Common myeloid progenitor, CD34-positive (primary cell): ENCODE measurements at regions not wholly inside any gene's neighbourhood (a gene's known extent, or its start where the extent isn't known, plus 50 kb on each side); places are given as distances from the start of the nearest gene placed in this dataset.

Experiments used
- CTCF ChIA-PET: fragments of 350-600 bp; sonication (Branson Sonifier 250); formaldehyde crosslinking; loops from one replicate; lab custom pipeline; 2021; ENCODE audit warnings: antibody characterized with exemption; lab: Charles Lee
- POLR2A ChIA-PET: fragments of 350-600 bp; sonication (Branson Sonifier 250); formaldehyde crosslinking; loops from one replicate; lab custom pipeline; 2021; ENCODE audit warnings: antibody characterized with exemption; lab: Charles Lee
- DNase-seq, 3 donors: peaks; one replicate each; pipeline versions ENCODE4 v3.0.0 to v3.0.0-alpha.2; 2013
- H3K27ac ChIP-seq, 2 experiments: 1 replicate in 1 of 2; 2 replicates in 1 of 2; pipeline ENCODE4 v1.7.0; 2013; ENCODE audit warnings: inconsistent platforms in 2 of 2, low read length in 2 of 2, mild to moderate bottlenecking in 2 of 2, low read depth in 1 of 2, moderate library complexity in 1 of 2; ENCODE audit not compliant: severe bottlenecking in 2 of 2, insufficient read depth in 1 of 2, poor library complexity in 1 of 2
- H3K27me3 ChIP-seq, 5 experiments: replicated peaks in 2 of 5; 1 replicate in 3 of 5; 2 replicates in 2 of 5; pipeline versions ENCODE4 v1.6.1 to v1.7.0; 2013; ENCODE audit warnings: low read length in 4 of 5, mild to moderate bottlenecking in 2 of 5, moderate library complexity in 2 of 5, inconsistent platforms in 1 of 5; ENCODE audit not compliant: insufficient read depth in 5 of 5, control insufficient read depth in 4 of 5
- H3K36me3 ChIP-seq, 4 experiments: 1 replicate in 2 of 4; 2 replicates in 2 of 4; pipeline versions ENCODE4 v1.6.1 to v1.7.0; 2013; ENCODE audit warnings: low read length in 3 of 4, control low read depth in 1 of 4, mild to moderate bottlenecking in 1 of 4; ENCODE audit not compliant: control insufficient read depth in 4 of 4, insufficient read depth in 4 of 4
- H3K4me1 ChIP-seq, 4 experiments: 1 replicate in 3 of 4; 2 replicates in 1 of 4; pipeline versions ENCODE4 v1.6.1 to v1.7.1; 2013; ENCODE audit warnings: low read length in 3 of 4, mild to moderate bottlenecking in 3 of 4, control low read depth in 1 of 4, inconsistent platforms in 1 of 4, moderate library complexity in 1 of 4; ENCODE audit not compliant: control insufficient read depth in 4 of 4, insufficient read depth in 4 of 4; ENCODE audit errors: control extremely low read depth in 1 of 4
- H3K4me3 ChIP-seq, 7 experiments: 1 replicate in 4 of 7; 2 replicates in 3 of 7; pipeline versions ENCODE4 v1.5.1 to v1.7.0; 2013; ENCODE audit warnings: mild to moderate bottlenecking in 7 of 7, low read length in 6 of 7, moderate library complexity in 6 of 7, inconsistent platforms in 2 of 7, low read depth in 2 of 7, control low read depth in 1 of 7; ENCODE audit not compliant: insufficient read depth in 4 of 7, control insufficient read depth in 1 of 7; ENCODE audit errors: extremely low read depth in 1 of 7
- H3K9me3 ChIP-seq, 5 experiments: 1 replicate in 4 of 5; 2 replicates in 1 of 5; pipeline versions ENCODE4 v1.6.1 to v1.7.1; 2013; ENCODE audit warnings: low read length in 4 of 5, mild to moderate bottlenecking in 2 of 5, inconsistent platforms in 1 of 5, low read depth in 1 of 5, moderate library complexity in 1 of 5; ENCODE audit not compliant: control insufficient read depth in 4 of 5, insufficient read depth in 2 of 5; ENCODE audit errors: control extremely low read depth in 1 of 5
- WGBS: methylation state at CpG from one replicate; pipeline ENCODE4 v1.1.5; 2013; ENCODE audit not compliant: insufficient coverage; 5-methylcytosine and 5-hydroxymethylcytosine counted together

GRCh38 chr5:32851559-32852173 lies 140.5 kb downstream of the NPR3 start:
- no peaks in the 10 kb centered on the region for H3K27me3 ChIP-seq
- DNase-seq, result no peak
- H3K36me3 ChIP-seq, result no peaks in the 10 kb centered on the region
- H3K4me1 ChIP-seq, result peaks cover 0 to 33% (median 9%) of the 10 kb centered on the region in 4 experiments
- peaks cover 0 to 3% (median 0%) of the 10 kb centered on the region in 5 experiments for H3K9me3 ChIP-seq
- POLR2A ChIA-PET, result interaction anchor here (0.6 to 1.5 kb wide), 2 partner anchors 61 to 625 kb away, joined by 3 to 4 read pairs; no protein-coding TSS in a partner anchor
- no peak overlapping the region for H3K4me3 ChIP-seq
- WGBS, result 96% methylated on average over 5 of the region's 7 CpGs
- CTCF ChIA-PET, result interaction anchor here (1.0 to 4.4 kb wide), 21 partner anchors 8 to 161 kb away, joined by 3 to 59 read pairs (median 5); partner anchors contain the start of gene NPR3
- no peak overlapping the region for H3K27ac ChIP-seq

GRCh38 chr5:32852535-32852934 lies 141.4 kb downstream of the NPR3 start:
- POLR2A ChIA-PET, result interaction anchor here (1.5 to 1.7 kb wide), 2 partner anchors 14 to 62 kb away, joined by 4 read pairs; no protein-coding TSS in a partner anchor
- Histone ChIP-seq H3K27me3 (no peaks in the 10 kb centered on the region), H3K4me1 (peaks cover 0 to 25% (median 6%) of the 10 kb centered on the region in 4 experiments), H3K9me3 (peaks cover 0 to 9% (median 0%) of the 10 kb centered on the region in 5 experiments), H3K4me3 (peak overlapping the region in 4 of 7 experiments; percentile 25 to 68 (median 38)), H3K36me3 (no peaks in the 10 kb centered on the region), H3K27ac (no peak overlapping the region)
- WGBS, result 33% methylated on average over 4 of the region's 8 CpGs
- DNase-seq, result peak; percentile 64 to 77 (median 75)
- CTCF ChIA-PET, result interaction anchor here (0.8 to 4.4 kb wide), 24 partner anchors 9 to 162 kb away, joined by 3 to 59 read pairs (median 5); partner anchors contain the start of gene NPR3

GRCh38 chr5:32852976-32853375 lies 141.9 kb downstream of the NPR3 start:
- POLR2A ChIA-PET, result interaction anchor here (1.5 to 1.7 kb wide), 2 partner anchors 15 to 63 kb away, joined by 4 read pairs; no protein-coding TSS in a partner anchor
- DNase-seq, result no peak
- Histone ChIP-seq H3K36me3 (no peaks in the 10 kb centered on the region), H3K27me3 (no peaks in the 10 kb centered on the region), H3K27ac (no peak overlapping the region), H3K4me3 (no peak overlapping the region), H3K4me1 (peaks cover 0 to 25% (median 6%) of the 10 kb centered on the region in 4 experiments), H3K9me3 (peaks cover 0 to 11% (median 0%) of the 10 kb centered on the region in 5 experiments)
- no CpG with 5 or more reads among the region's 1 CpG for WGBS
- CTCF ChIA-PET, result interaction anchor here (0.8 to 4.4 kb wide), 24 partner anchors 9 to 527 kb away, joined by 3 to 59 read pairs (median 4); partner anchors contain the start of gene NPR3

- no peak overlapping the region for H3K27ac ChIP-seq
- ChIA-PET POLR2A (interaction anchor here (0.6 to 1.7 kb wide), 2 partner anchors 16 to 86 kb away, joined by 3 to 4 read pairs; no protein-coding TSS in a partner anchor), CTCF (interaction anchor here (0.6 to 4.4 kb wide), 11 partner anchors 10 to 525 kb away, joined by 3 to 23 read pairs (median 4); no protein-coding TSS in a partner anchor)
These were observed 143.4 kb downstream of the NPR3 start for GRCh38 chr5:32854473-32854872.

GRCh38 chr5:32859211-32859641 lies 148.1 kb downstream of the NPR3 start:
- peak in 1 of 3 donors; percentile 52 for DNase-seq
- no peaks in the 10 kb centered on the region for H3K36me3 ChIP-seq
- no peaks in the 10 kb centered on the region for H3K27me3 ChIP-seq
- peaks cover 0 to 33% (median 1%) of the 10 kb centered on the region in 5 experiments for H3K9me3 ChIP-seq
- CTCF ChIA-PET, result no interaction called here
- H3K4me1 ChIP-seq, result peaks cover 0 to 5% (median 2%) of the 10 kb centered on the region in 4 experiments
- POLR2A ChIA-PET, result no interaction called here
- H3K4me3 ChIP-seq, result no peak overlapping the region
- H3K27ac ChIP-seq, result no peak overlapping the region

More at GRCh38 chr5:32854473-32854872, 143.4 kb downstream of the NPR3 start:
- H3K36me3 ChIP-seq, result no peaks in the 10 kb centered on the region
- H3K27me3 ChIP-seq, result no peaks in the 10 kb centered on the region
- no peak overlapping the region for H3K4me3 ChIP-seq
- DNase-seq, result no peak
- H3K9me3 ChIP-seq, result peaks cover 0 to 26% (median 1%) of the 10 kb centered on the region in 5 experiments
- peaks cover 0 to 16% (median 6%) of the 10 kb centered on the region in 4 experiments for H3K4me1 ChIP-seq

GRCh38 chr5:32865475-32865874 lies 154.4 kb downstream of the NPR3 start:
- DNase-seq, result no peak
- H3K27me3 ChIP-seq, result no peaks in the 10 kb centered on the region
- H3K4me1 ChIP-seq, result peaks cover 0 to 5% (median 2%) of the 10 kb centered on the region in 4 experiments
- H3K36me3 ChIP-seq, result no peaks in the 10 kb centered on the region
- H3K27ac ChIP-seq, result no peak overlapping the region
- ChIA-PET CTCF (no interaction called here), POLR2A (no interaction called here)
- peaks cover 0 to 2% (median 0%) of the 10 kb centered on the region in 5 experiments for H3K9me3 ChIP-seq
- H3K4me3 ChIP-seq, result no peak overlapping the region
- WGBS, result 94% methylated on average over 2 of the region's 5 CpGs

GRCh38 chr5:32866138-32866537 lies 155.0 kb downstream of the NPR3 start:
- no peak overlapping the region for H3K27ac ChIP-seq
- H3K4me1 ChIP-seq, result peaks cover 0 to 5% (median 2%) of the 10 kb centered on the region in 4 experiments
- no peak overlapping the region for H3K4me3 ChIP-seq
- no peaks in the 10 kb centered on the region for H3K27me3 ChIP-seq
- CTCF ChIA-PET, result no interaction called here
- no peak for DNase-seq
- no CpG with 5 or more reads among the region's 1 CpG for WGBS
- H3K36me3 ChIP-seq, result no peaks in the 10 kb centered on the region
- H3K9me3 ChIP-seq, result peaks cover 0 to 2% (median 0%) of the 10 kb centered on the region in 5 experiments
- POLR2A ChIA-PET, result no interaction called here
